SH-SY5Y (cell line): ENCODE measurements at regions not wholly inside any gene's neighbourhood (a gene's known extent, or its start where the extent isn't known, plus 50 kb on each side); places are given as distances from the start of the nearest gene placed in this dataset.

Experiments
- GATA2 ChIP-seq: IDR thresholded peaks from 2 replicates; pipeline ENCODE4 v1.6.1; 2011; ENCODE audit warnings: mild to moderate bottlenecking, low read depth, low read length
- GATA3 ChIP-seq: IDR thresholded peaks from 2 replicates; pipeline ENCODE4 v1.6.1; 2011; ENCODE audit warnings: low read depth, mild to moderate bottlenecking, low read length, moderate library complexity

GRCh38 chr2:128733450-128733849 is 414.8 kb upstream of the HS6ST1 start:
- TF ChIP-seq GATA2 (no peak), GATA3 (no peak)
